ENCODE measurements at regions not wholly inside any gene's neighbourhood (a gene's known extent, or its start where the extent isn't known, plus 50 kb on each side); places are given as distances from the start of the nearest gene placed in this dataset.

- H4K20me1 ChIP-seq (ENCODE audit: low read length) = no peaks in the 10 kb centered on the region
- H3K9me3 ChIP-seq (ENCODE audit: low read length) = no peaks in the 10 kb centered on the region
- no peak overlapping the region for H3K4me2 ChIP-seq (ENCODE audit: low read length)
- intact Hi-C loops (cut with micrococcal nuclease) = no loop called here
- no peak for DNase-seq
- H3K79me2 ChIP-seq (ENCODE audit: low read length) = no peaks in the 10 kb centered on the region
- no peaks in the 10 kb centered on the region for H3K36me3 ChIP-seq (ENCODE audit: low read depth, low read length)
- BruUV-seq (replicated peaks) = no TSS peak
- H2AFZ ChIP-seq (ENCODE audit: low read length) = no peak overlapping the region
- POLR2A ChIA-PET (ENCODE audit: unreplicated experiment) = no interaction called here
- no peaks in the 10 kb centered on the region for H3F3A ChIP-seq (ENCODE audit: low read length, unreplicated experiment)
- no peak for TF ChIP-seq CTCF (conservative IDR thresholded peaks at IDR 0.05; ENCODE audit: low read depth, low read length)
- TF ChIP-seq EZH2 (IDR thresholded peaks at IDR 0.05; ENCODE audit: low read length, unreplicated experiment) = no peak
- no peak for TF ChIP-seq EZH2phosphoT487 (IDR thresholded peaks at IDR 0.05; ENCODE audit: borderline replicate concordance, low read length)
- no peak overlapping the region for H3K27ac ChIP-seq (ENCODE audit: low read length)
- no peak overlapping the region for H3K9ac ChIP-seq (ENCODE audit: low read length)
- no peak overlapping the region for H3K4me3 ChIP-seq (ENCODE audit: low read length)
- H3K9me2 ChIP-seq (replicated peaks; ENCODE audit: low read length) = no peaks in the 10 kb centered on the region
- no peaks in the 10 kb centered on the region for H3K4me1 ChIP-seq (ENCODE audit: insufficient read depth, low read length)
- CTCF ChIA-PET = no interaction called here
- no peak for ATAC-seq
- H3K27me3 ChIP-seq (ENCODE audit: low read length) = no peaks in the 10 kb centered on the region
Observed at GRCh38 chr10:2145491-2145890, 408.2 kb upstream of the ADARB2 start.

- Histone ChIP-seq H2AFZ (ENCODE audit: low read length) (no peak overlapping the region), H3K4me2 (ENCODE audit: low read length) (no peak overlapping the region), H3K9me2 (replicated peaks; ENCODE audit: low read length) (no peaks in the 10 kb centered on the region), H3K9me3 (ENCODE audit: low read length) (no peaks in the 10 kb centered on the region), H3K9ac (ENCODE audit: low read length) (no peak overlapping the region), H3K27me3 (ENCODE audit: low read length) (no peaks in the 10 kb centered on the region), H3K4me3 (ENCODE audit: low read length) (no peak overlapping the region), H3F3A (ENCODE audit: low read length, unreplicated experiment) (no peaks in the 10 kb centered on the region), H3K4me1 (ENCODE audit: insufficient read depth, low read length) (no peaks in the 10 kb centered on the region), H3K79me2 (ENCODE audit: low read length) (no peaks in the 10 kb centered on the region), H3K27ac (ENCODE audit: low read length) (no peak overlapping the region), H3K36me3 (ENCODE audit: low read depth, low read length) (no peaks in the 10 kb centered on the region), H4K20me1 (ENCODE audit: low read length) (no peaks in the 10 kb centered on the region)
- TF ChIP-seq EZH2 (IDR thresholded peaks at IDR 0.05; ENCODE audit: low read length, unreplicated experiment) = no peak
- TF ChIP-seq EZH2phosphoT487 (IDR thresholded peaks at IDR 0.05; ENCODE audit: borderline replicate concordance, low read length) = no peak
- TF ChIP-seq CTCF (conservative IDR thresholded peaks at IDR 0.05; ENCODE audit: low read depth, low read length) = no peak
- ChIA-PET CTCF (no interaction called here), POLR2A (ENCODE audit: unreplicated experiment) (no interaction called here)
- ATAC-seq = no peak
- intact Hi-C loops (cut with micrococcal nuclease) = no loop called here
- no peak for DNase-seq
- no TSS peak for BruUV-seq (replicated peaks)
Observed at GRCh38 chr10:2144584-2144983, 407.3 kb upstream of the ADARB2 start.

GRCh38 chr10:2143213-2143835 lies 406.0 kb upstream of the ADARB2 start:
- ATAC-seq (no peak), DNase-seq (no peak)
- no peaks in the 10 kb centered on the region for H4K20me1 ChIP-seq (ENCODE audit: low read length)
- TF ChIP-seq EZH2phosphoT487 (IDR thresholded peaks at IDR 0.05; ENCODE audit: borderline replicate concordance, low read length) (no peak), CTCF (conservative IDR thresholded peaks at IDR 0.05; ENCODE audit: low read depth, low read length) (no peak), EZH2 (IDR thresholded peaks at IDR 0.05; ENCODE audit: low read length, unreplicated experiment) (no peak)
- no TSS peak for BruUV-seq (replicated peaks)
- H3K27ac ChIP-seq (ENCODE audit: low read length) = no peak overlapping the region
- no peaks in the 10 kb centered on the region for H3K27me3 ChIP-seq (ENCODE audit: low read length)
- no peak overlapping the region for H3K4me3 ChIP-seq (ENCODE audit: low read length)
- H3K4me2 ChIP-seq (ENCODE audit: low read length) = no peak overlapping the region
- H2AFZ ChIP-seq (ENCODE audit: low read length) = no peak overlapping the region
- H3K9me3 ChIP-seq (ENCODE audit: low read length) = no peaks in the 10 kb centered on the region
- POLR2A ChIA-PET (ENCODE audit: unreplicated experiment) = no interaction called here
- no peak overlapping the region for H3K9ac ChIP-seq (ENCODE audit: low read length)
- no peaks in the 10 kb centered on the region for H3F3A ChIP-seq (ENCODE audit: low read length, unreplicated experiment)
- H3K36me3 ChIP-seq (ENCODE audit: low read depth, low read length) = no peaks in the 10 kb centered on the region
- CTCF ChIA-PET = no interaction called here
- H3K79me2 ChIP-seq (ENCODE audit: low read length) = no peaks in the 10 kb centered on the region
- intact Hi-C loops (cut with micrococcal nuclease) = no loop called here
- no peaks in the 10 kb centered on the region for H3K4me1 ChIP-seq (ENCODE audit: insufficient read depth, low read length)
- H3K9me2 ChIP-seq (replicated peaks; ENCODE audit: low read length) = no peaks in the 10 kb centered on the region

Measured in PC-3 (cell line).